ENCODE measurements at regions not wholly inside any gene's neighbourhood (a gene's known extent, or its start where the extent isn't known, plus 50 kb on each side); places are given as distances from the start of the nearest gene placed in this dataset.

GRCh38 chr3:182300266-182300665 lies 493.0 kb upstream of the ATP11B start:
- Histone ChIP-seq H3K27me3 (ENCODE audit: insufficient read depth, low read depth) (no peaks in the 10 kb centered on the region), H3K36me3 (ENCODE audit: low read depth) (no peaks in the 10 kb centered on the region), H3K27ac (no peak overlapping the region), H2AFZ (no peak overlapping the region), H3K79me2 (ENCODE audit: low read depth) (no peaks in the 10 kb centered on the region), H3F3A (ENCODE audit: insufficient read depth, low read depth) (no peaks in the 10 kb centered on the region), H3K4me1 (replicated peaks; ENCODE audit: insufficient read depth) (no peaks in the 10 kb centered on the region), H3K9me3 (ENCODE audit: insufficient read depth, low read depth) (no peaks in the 10 kb centered on the region), H4K20me1 (ENCODE audit: insufficient read depth) (no peaks in the 10 kb centered on the region), H3K4me3 (no peak overlapping the region), H3K4me2 (no peak overlapping the region), H3K9me2 (ENCODE audit: insufficient read depth) (no peaks in the 10 kb centered on the region; the same call in 1 of the 2 replicates)
- intact Hi-C loops (cut with micrococcal nuclease; ENCODE audit: unreplicated experiment), result no loop called here
- TF ChIP-seq CTCF (conservative IDR thresholded peaks at IDR 0.05) (no peak), EZH2 (IDR thresholded peaks at IDR 0.05; ENCODE audit: low read depth) (no peak)
- BruUV-seq (replicated peaks), result no TSS peak
- POLR2A ChIA-PET (ENCODE audit: unreplicated experiment), result no interaction called here
- DNase-seq, result no peak
- CTCF ChIA-PET, result no interaction called here

- TF ChIP-seq EZH2 (IDR thresholded peaks at IDR 0.05; ENCODE audit: low read depth), result no peak
- Histone ChIP-seq H3K36me3 (ENCODE audit: low read depth) (no peaks in the 10 kb centered on the region), H3K9me3 (ENCODE audit: insufficient read depth, low read depth) (no peaks in the 10 kb centered on the region), H2AFZ (no peak overlapping the region), H3K27ac (no peak overlapping the region), H3K79me2 (ENCODE audit: low read depth) (no peaks in the 10 kb centered on the region), H3K4me3 (no peak overlapping the region), H3K4me2 (no peak overlapping the region), H3K4me1 (replicated peaks; ENCODE audit: insufficient read depth) (no peaks in the 10 kb centered on the region), H3F3A (ENCODE audit: insufficient read depth, low read depth) (no peaks in the 10 kb centered on the region), H3K9me2 (ENCODE audit: insufficient read depth) (no peaks in the 10 kb centered on the region), H3K27me3 (ENCODE audit: insufficient read depth, low read depth) (no peaks in the 10 kb centered on the region), H4K20me1 (ENCODE audit: insufficient read depth) (no peaks in the 10 kb centered on the region)
- ChIA-PET POLR2A (ENCODE audit: unreplicated experiment) (no interaction called here), CTCF (no interaction called here)
- BruUV-seq (replicated peaks), result no TSS peak
- intact Hi-C loops (cut with micrococcal nuclease; ENCODE audit: unreplicated experiment), result no loop called here
- no peak for DNase-seq
These were observed 490.1 kb upstream of the ATP11B start for GRCh38 chr3:182303169-182303568.

- Histone ChIP-seq H3K79me2 (ENCODE audit: low read depth) (no peaks in the 10 kb centered on the region), H3K4me3 (no peak overlapping the region), H3K4me1 (replicated peaks; ENCODE audit: insufficient read depth) (peaks cover 11% of the 10 kb centered on the region; the same call in 1 of the 2 replicates), H3K4me2 (no peak overlapping the region), H3F3A (ENCODE audit: insufficient read depth, low read depth) (no peaks in the 10 kb centered on the region), H3K36me3 (ENCODE audit: low read depth) (no peaks in the 10 kb centered on the region), H3K9me2 (ENCODE audit: insufficient read depth) (no peaks in the 10 kb centered on the region), H4K20me1 (ENCODE audit: insufficient read depth) (no peaks in the 10 kb centered on the region), H3K27me3 (ENCODE audit: insufficient read depth, low read depth) (no peaks in the 10 kb centered on the region), H3K9me3 (ENCODE audit: insufficient read depth, low read depth) (no peaks in the 10 kb centered on the region), H3K27ac (no peak overlapping the region), H2AFZ (no peak overlapping the region)
- ChIA-PET POLR2A (ENCODE audit: unreplicated experiment) (no interaction called here), CTCF (no interaction called here)
- intact Hi-C loops (cut with micrococcal nuclease; ENCODE audit: unreplicated experiment), result no loop called here
- TF ChIP-seq EZH2 (IDR thresholded peaks at IDR 0.05; ENCODE audit: low read depth), result no peak
- TF ChIP-seq CTCF (conservative IDR thresholded peaks at IDR 0.05), result no peak
- no TSS peak for BruUV-seq (replicated peaks)
- no peak for DNase-seq
These were observed 487.2 kb upstream of the ATP11B start for GRCh38 chr3:182305881-182306665.

GRCh38 chr3:182308328-182308727 lies 485.0 kb upstream of the ATP11B start:
- Histone ChIP-seq H3K27me3 (ENCODE audit: insufficient read depth, low read depth) (no peaks in the 10 kb centered on the region), H3F3A (ENCODE audit: insufficient read depth, low read depth) (no peaks in the 10 kb centered on the region), H3K4me1 (replicated peaks; ENCODE audit: insufficient read depth) (peaks cover 11% of the 10 kb centered on the region; the same call in 1 of the 2 replicates), H3K4me3 (no peak overlapping the region), H3K36me3 (ENCODE audit: low read depth) (no peaks in the 10 kb centered on the region), H3K27ac (no peak overlapping the region), H2AFZ (no peak overlapping the region), H3K79me2 (ENCODE audit: low read depth) (no peaks in the 10 kb centered on the region), H3K9me3 (ENCODE audit: insufficient read depth, low read depth) (0 out of 2 replicates have a peak, but pooled peaks cover 6% of the 10 kb centered on the region), H3K9me2 (ENCODE audit: insufficient read depth) (no peaks in the 10 kb centered on the region), H3K4me2 (no peak overlapping the region), H4K20me1 (ENCODE audit: insufficient read depth) (no peaks in the 10 kb centered on the region)
- DNase-seq, result no peak
- POLR2A ChIA-PET (ENCODE audit: unreplicated experiment), result no interaction called here
- intact Hi-C loops (cut with micrococcal nuclease; ENCODE audit: unreplicated experiment), result no loop called here
- TF ChIP-seq CTCF (conservative IDR thresholded peaks at IDR 0.05) (no peak), EZH2 (IDR thresholded peaks at IDR 0.05; ENCODE audit: low read depth) (no peak)
- no TSS peak for BruUV-seq (replicated peaks)
- CTCF ChIA-PET, result no interaction called here

All from PC-9 (cell line).